Astrocyte (in vitro differentiated cells and primary cell): ENCODE measurements at regions not wholly inside any gene's neighbourhood (a gene's known extent, or its start where the extent isn't known, plus 50 kb on each side); places are given as distances from the start of the nearest gene placed in this dataset.

Source experiments
- CTCF ChIP-seq: IDR thresholded peaks from 2 replicates; pipeline ENCODE4 v1.5.1; 2011; ENCODE audit warnings: low read depth, mild to moderate bottlenecking, inconsistent platforms, low read length, moderate library complexity; ENCODE audit not compliant: insufficient read depth
- EZH2 ChIP-seq: IDR thresholded peaks from 2 replicates; pipeline ENCODE4 v1.6.1; 2012; ENCODE audit warnings: mild to moderate bottlenecking, low read length, inconsistent platforms; ENCODE audit not compliant: insufficient read depth

GRCh38 chr15:29573197-29573838 lies 248.9 kb downstream of the TJP1 start:
- TF ChIP-seq CTCF (no peak), EZH2 (no peak)
